ENCODE measurements at regions not wholly inside any gene's neighbourhood (a gene's known extent, or its start where the extent isn't known, plus 50 kb on each side); places are given as distances from the start of the nearest gene placed in this dataset.

DNA sequence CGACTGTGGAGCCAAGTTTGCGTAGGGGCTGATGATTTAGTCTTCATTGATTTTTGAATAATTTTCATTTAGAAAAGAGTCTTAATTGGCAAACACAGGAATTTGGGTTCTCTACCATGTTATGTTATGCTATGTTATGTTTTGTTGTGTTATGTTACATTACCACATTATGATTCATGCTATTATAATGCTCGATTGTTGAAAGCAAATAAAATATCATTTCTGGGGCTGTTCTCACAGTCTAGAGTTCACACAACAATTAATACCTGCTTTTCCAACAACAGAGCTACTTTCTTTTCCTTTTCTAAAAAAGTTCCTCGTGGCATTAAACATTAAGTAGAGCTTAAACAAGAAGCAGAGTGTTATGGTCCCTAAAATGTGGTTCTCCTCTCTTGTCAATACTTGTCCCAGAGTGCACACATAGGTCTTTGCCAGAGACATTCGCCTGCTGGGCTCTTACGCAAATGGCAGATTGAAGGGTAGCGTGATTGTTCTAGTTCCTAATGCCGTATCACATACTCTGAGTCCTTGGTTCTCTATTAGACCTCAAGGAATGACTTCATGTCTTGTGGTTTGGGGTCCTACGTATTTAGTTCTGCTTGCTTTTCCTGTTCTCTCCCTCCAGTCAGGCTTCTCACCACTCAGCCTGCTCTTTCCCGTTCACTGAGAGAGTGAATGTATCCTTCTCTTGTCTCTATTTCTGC is 370.3 kb downstream of the CD109 start:
- no peaks in the 10 kb centered on the region for H3K36me3 ChIP-seq
- TF ChIP-seq, protein P1, sequence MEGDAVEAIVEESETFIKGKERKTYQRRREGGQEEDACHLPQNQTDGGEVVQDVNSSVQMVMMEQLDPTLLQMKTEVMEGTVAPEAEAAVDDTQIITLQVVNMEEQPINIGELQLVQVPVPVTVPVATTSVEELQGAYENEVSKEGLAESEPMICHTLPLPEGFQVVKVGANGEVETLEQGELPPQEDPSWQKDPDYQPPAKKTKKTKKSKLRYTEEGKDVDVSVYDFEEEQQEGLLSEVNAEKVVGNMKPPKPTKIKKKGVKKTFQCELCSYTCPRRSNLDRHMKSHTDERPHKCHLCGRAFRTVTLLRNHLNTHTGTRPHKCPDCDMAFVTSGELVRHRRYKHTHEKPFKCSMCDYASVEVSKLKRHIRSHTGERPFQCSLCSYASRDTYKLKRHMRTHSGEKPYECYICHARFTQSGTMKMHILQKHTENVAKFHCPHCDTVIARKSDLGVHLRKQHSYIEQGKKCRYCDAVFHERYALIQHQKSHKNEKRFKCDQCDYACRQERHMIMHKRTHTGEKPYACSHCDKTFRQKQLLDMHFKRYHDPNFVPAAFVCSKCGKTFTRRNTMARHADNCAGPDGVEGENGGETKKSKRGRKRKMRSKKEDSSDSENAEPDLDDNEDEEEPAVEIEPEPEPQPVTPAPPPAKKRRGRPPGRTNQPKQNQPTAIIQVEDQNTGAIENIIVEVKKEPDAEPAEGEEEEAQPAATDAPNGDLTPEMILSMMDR (IDR thresholded peaks at IDR 0.05), result no peak
- H3K9me3 ChIP-seq, result no peaks in the 10 kb centered on the region
- H3K27ac ChIP-seq, result no peak overlapping the region
- H3K4me3 ChIP-seq (ENCODE audit: low read depth in 1 of 2, low read length in 1 of 2), result no peak overlapping the region
- H3K4me1 ChIP-seq (ENCODE audit: control insufficient read depth in 1 of 2, insufficient read depth in 1 of 2, low read depth in 1 of 2, low read length in 1 of 2), result no peaks in the 10 kb centered on the region
- H3K27me3 ChIP-seq, result peaks cover 15% of the 10 kb centered on the region

- H3K4me1 ChIP-seq (ENCODE audit: control insufficient read depth in 1 of 2, insufficient read depth in 1 of 2, low read depth in 1 of 2, low read length in 1 of 2), result no peaks in the 10 kb centered on the region
- no peaks in the 10 kb centered on the region for H3K9me3 ChIP-seq
- H3K27ac ChIP-seq, result no peak overlapping the region
- TF ChIP-seq, protein P1 (IDR thresholded peaks at IDR 0.05), result no peak
- H3K27me3 ChIP-seq, result peaks cover 15% of the 10 kb centered on the region
- H3K4me3 ChIP-seq (ENCODE audit: low read depth in 1 of 2, low read length in 1 of 2), result no peak overlapping the region
- no peaks in the 10 kb centered on the region for H3K36me3 ChIP-seq
Measured at GRCh38 chr6:74065705-74066104, 369.7 kb downstream of the CD109 start.

GRCh38 chr6:74063391-74063790 is 367.4 kb downstream of the CD109 start:
- no peaks in the 10 kb centered on the region for H3K36me3 ChIP-seq
- H3K9me3 ChIP-seq, result no peaks in the 10 kb centered on the region
- H3K27me3 ChIP-seq, result peaks cover 15% of the 10 kb centered on the region
- H3K4me3 ChIP-seq (ENCODE audit: low read depth in 1 of 2, low read length in 1 of 2), result no peak overlapping the region
- no peaks in the 10 kb centered on the region for H3K4me1 ChIP-seq (ENCODE audit: control insufficient read depth in 1 of 2, insufficient read depth in 1 of 2, low read depth in 1 of 2, low read length in 1 of 2)
- H3K27ac ChIP-seq, result no peak overlapping the region
- TF ChIP-seq, protein P1 (IDR thresholded peaks at IDR 0.05), result no peak

- Histone ChIP-seq H3K4me1 (ENCODE audit: control insufficient read depth in 1 of 2, insufficient read depth in 1 of 2, low read depth in 1 of 2, low read length in 1 of 2) (no peaks in the 10 kb centered on the region), H3K36me3 (no peaks in the 10 kb centered on the region), H3K27ac (no peak overlapping the region), H3K27me3 (peaks cover 7% of the 10 kb centered on the region), H3K9me3 (no peaks in the 10 kb centered on the region), H3K4me3 (ENCODE audit: low read depth in 1 of 2, low read length in 1 of 2) (no peak overlapping the region)
- TF ChIP-seq, protein P1 (IDR thresholded peaks at IDR 0.05), result no peak
Measured at GRCh38 chr6:74061201-74061600, 365.2 kb downstream of the CD109 start.

- Histone ChIP-seq H3K9me3 (no peaks in the 10 kb centered on the region), H3K27ac (no peak overlapping the region), H3K4me3 (ENCODE audit: low read depth in 1 of 2, low read length in 1 of 2) (no peak overlapping the region), H3K4me1 (ENCODE audit: control insufficient read depth in 1 of 2, insufficient read depth in 1 of 2, low read depth in 1 of 2, low read length in 1 of 2) (no peaks in the 10 kb centered on the region), H3K36me3 (no peaks in the 10 kb centered on the region), H3K27me3 (no peaks in the 10 kb centered on the region)
- TF ChIP-seq, protein P1 (IDR thresholded peaks at IDR 0.05), result no peak
Measured at GRCh38 chr6:74060354-74060753, 364.4 kb downstream of the CD109 start.
